ENCODE measurements at regions not wholly inside any gene's neighbourhood (a gene's known extent, or its start where the extent isn't known, plus 50 kb on each side); places are given as distances from the start of the nearest gene placed in this dataset.

- TF ChIP-seq EZH2 (IDR thresholded peaks at IDR 0.05; ENCODE audit: borderline replicate concordance, low read length) = no peak
- TF ChIP-seq, protein P1, sequence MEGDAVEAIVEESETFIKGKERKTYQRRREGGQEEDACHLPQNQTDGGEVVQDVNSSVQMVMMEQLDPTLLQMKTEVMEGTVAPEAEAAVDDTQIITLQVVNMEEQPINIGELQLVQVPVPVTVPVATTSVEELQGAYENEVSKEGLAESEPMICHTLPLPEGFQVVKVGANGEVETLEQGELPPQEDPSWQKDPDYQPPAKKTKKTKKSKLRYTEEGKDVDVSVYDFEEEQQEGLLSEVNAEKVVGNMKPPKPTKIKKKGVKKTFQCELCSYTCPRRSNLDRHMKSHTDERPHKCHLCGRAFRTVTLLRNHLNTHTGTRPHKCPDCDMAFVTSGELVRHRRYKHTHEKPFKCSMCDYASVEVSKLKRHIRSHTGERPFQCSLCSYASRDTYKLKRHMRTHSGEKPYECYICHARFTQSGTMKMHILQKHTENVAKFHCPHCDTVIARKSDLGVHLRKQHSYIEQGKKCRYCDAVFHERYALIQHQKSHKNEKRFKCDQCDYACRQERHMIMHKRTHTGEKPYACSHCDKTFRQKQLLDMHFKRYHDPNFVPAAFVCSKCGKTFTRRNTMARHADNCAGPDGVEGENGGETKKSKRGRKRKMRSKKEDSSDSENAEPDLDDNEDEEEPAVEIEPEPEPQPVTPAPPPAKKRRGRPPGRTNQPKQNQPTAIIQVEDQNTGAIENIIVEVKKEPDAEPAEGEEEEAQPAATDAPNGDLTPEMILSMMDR (IDR thresholded peaks at IDR 0.05; ENCODE audit: low read length) = no peak
These were observed 266.3 kb upstream of the ECI2 start for GRCh38 chr6:4401408-4402368.

Data from OCI-LY1 (cell line).